ENCODE measurements at regions not wholly inside any gene's neighbourhood (a gene's known extent, or its start where the extent isn't known, plus 50 kb on each side); places are given as distances from the start of the nearest gene placed in this dataset.
"Not testable (repeated sequence)": the region's sequence is repeated elsewhere in the genome, so short reads cannot be mapped to it uniquely, and the experiment has no call there.

DNA sequence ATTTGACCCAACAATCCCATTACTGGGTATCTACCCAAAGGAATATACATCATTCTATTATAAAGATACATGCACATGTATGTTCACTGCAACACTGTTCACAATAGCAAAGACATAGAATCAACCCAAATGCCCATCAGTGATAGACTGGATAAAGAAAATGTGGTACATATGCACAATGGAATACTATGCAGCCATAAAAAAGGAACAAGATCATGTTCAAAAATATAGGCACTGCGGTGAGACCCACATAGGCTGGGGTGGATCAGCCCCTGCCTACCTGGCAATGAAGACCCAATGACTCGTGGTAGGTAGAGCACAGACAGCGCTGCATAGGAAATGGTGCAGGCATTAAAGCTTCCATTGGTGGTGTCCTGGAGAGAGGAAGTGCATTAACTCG is 88.6 kb upstream of the NFIL3 start:
- not testable (repeated sequence) for H3K4me1 Mint-ChIP-seq (ENCODE audit: low read depth); H3K9me3 Mint-ChIP-seq; H3K36me3 Mint-ChIP-seq (ENCODE audit: low read depth); H3K27ac Mint-ChIP-seq; H3K4me3 Mint-ChIP-seq
- peaks cover 22% of the 10 kb centered on the region for H3K27me3 Mint-ChIP-seq

DNA sequence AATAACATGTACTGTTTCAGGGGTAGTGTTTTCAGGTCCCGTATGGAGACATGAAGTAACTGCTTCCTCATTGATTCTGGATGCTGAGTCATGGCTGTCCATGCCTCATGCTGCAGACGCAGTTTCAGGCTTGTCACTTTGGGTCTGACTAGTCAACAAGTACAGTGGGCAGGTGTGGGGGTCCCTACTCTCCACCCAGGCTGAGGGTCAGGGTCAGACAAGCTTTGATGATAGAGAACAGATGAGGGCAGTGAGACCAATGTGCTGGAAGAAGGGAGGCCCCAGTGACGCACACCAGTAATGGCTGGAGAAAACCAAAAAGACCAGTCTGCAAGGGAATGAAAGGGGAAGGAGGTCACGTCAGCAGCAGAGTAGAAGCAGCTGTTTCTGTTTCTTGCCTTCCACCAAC is 80.0 kb upstream of the NFIL3 start:
- Mint-ChIP-seq H3K27me3 (peaks cover 26% of the 10 kb centered on the region), H3K4me3 (no peak overlapping the region), H3K36me3 (ENCODE audit: low read depth) (no peaks in the 10 kb centered on the region), H3K27ac (no peak overlapping the region), H3K9me3 (no peaks in the 10 kb centered on the region), H3K4me1 (ENCODE audit: low read depth) (peaks cover 5% of the 10 kb centered on the region)

DNA sequence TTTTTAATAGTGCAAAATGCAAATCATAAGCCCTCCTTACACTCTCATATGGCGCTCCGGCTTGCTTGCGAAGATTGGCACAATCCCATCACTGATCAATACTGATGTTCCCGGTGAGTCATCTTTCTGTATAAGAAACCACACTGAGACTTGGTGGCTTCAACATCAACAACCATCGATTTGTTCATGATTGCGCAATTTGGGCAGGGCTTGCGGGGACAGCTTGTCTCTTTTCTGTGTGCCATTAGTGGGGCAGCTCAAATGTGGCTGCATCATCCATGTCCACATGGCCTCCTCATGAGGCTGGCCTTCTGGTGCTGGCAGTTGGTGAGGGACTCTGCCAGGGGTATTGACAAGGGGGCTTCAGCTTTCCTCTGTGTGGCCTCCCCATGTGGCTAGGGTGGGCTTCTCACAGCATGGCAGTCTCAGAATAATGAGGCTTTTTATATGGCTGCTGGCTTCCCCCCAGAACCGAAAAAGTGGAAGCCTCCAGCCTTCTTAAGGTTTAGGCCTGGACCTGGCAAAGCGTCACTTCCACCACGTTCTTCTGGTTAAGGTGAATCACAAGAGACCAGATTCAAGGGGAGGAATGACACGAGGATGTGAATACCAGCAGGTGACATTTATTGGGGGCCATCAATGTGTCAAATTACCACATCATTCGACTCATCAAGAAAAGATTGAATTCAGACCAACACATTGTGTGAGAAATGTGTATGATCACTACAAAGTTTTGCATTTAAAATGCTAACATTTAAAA is 79.5 kb upstream of the NFIL3 start:
- no peaks in the 10 kb centered on the region for H3K36me3 Mint-ChIP-seq (ENCODE audit: low read depth)
- peaks cover 26% of the 10 kb centered on the region for H3K27me3 Mint-ChIP-seq
- H3K4me3 Mint-ChIP-seq = no peak overlapping the region
- H3K9me3 Mint-ChIP-seq = no peaks in the 10 kb centered on the region
- H3K27ac Mint-ChIP-seq = no peak overlapping the region
- peaks cover 5% of the 10 kb centered on the region for H3K4me1 Mint-ChIP-seq (ENCODE audit: low read depth)

DNA sequence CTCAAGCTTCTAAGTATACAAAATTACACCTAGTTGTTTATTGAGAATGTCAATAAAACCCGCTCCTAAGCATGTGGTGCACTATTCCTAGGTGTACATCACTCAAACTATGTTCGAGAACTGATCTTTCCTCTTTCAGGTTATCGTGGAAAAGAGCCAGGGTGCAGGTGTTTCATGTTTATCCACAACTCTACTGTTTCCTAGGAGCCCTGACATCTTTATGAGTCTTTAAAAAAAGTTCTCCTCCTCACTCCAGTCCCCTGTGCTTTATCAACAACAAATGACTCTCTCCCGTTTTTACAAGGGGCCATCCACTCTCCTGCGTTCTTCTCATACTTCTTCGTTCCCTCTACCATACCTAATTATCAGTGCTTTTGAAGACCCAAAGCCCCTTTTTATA is 78.8 kb upstream of the NFIL3 start:
- H3K27me3 Mint-ChIP-seq = peaks cover 24% of the 10 kb centered on the region
- no peak overlapping the region for H3K27ac Mint-ChIP-seq
- no peak overlapping the region for H3K4me3 Mint-ChIP-seq
- no peaks in the 10 kb centered on the region for H3K36me3 Mint-ChIP-seq (ENCODE audit: low read depth)
- peaks cover 5% of the 10 kb centered on the region for H3K4me1 Mint-ChIP-seq (ENCODE audit: low read depth)
- H3K9me3 Mint-ChIP-seq = no peaks in the 10 kb centered on the region

DNA sequence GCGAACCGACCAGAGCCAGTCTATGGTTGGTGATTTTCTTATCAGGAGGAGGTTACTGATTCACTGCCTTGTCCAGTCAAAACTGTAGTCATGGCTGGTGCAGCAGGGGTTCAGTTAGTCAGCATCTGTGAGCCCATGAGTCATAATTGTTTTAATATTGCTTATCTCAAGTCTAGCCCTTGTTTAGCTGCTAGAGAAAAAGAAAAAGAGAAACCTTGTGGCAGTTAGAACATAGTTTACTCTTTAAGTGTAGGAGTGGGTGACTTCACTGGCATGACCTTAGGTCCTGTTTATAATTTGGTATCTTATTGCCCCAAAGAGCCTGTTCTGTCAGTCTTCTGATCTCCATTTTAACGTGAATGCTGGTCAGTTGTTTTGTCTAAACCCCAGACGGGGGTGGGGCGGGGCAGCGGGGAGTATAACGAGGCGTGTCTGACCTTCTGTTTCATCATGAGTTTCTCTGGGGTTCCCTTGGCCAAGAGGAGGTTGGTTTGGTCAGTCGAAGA is 76.9 kb upstream of the NFIL3 start:
- no peaks in the 10 kb centered on the region for H3K9me3 Mint-ChIP-seq
- peaks cover 17% of the 10 kb centered on the region for H3K27me3 Mint-ChIP-seq
- no peak overlapping the region for H3K27ac Mint-ChIP-seq
- H3K4me1 Mint-ChIP-seq (ENCODE audit: low read depth) = peaks cover 5% of the 10 kb centered on the region
- H3K36me3 Mint-ChIP-seq (ENCODE audit: low read depth) = no peaks in the 10 kb centered on the region
- H3K4me3 Mint-ChIP-seq = no peak overlapping the region

DNA sequence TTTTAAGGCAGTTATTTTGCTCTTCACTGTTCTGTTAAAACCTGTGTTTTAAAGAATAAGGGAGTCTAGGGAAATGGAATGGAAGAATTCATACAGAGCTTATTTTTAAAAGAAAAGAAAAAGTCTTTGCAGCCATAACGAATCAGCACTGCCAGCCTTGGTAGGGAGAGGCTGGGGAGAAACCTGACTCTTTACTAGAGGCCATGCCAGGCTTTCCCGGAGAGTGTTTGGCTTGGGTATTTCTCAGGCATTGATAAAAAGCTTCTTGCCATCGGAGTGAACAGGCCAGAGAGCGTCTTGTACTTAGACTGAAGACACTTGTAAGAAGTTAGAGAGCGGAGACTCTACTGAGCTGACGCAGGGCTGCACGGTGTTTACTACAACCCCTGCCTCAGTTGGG is 72.7 kb upstream of the NFIL3 start:
- H3K4me3 Mint-ChIP-seq = no peak overlapping the region
- peaks cover 19% of the 10 kb centered on the region for H3K27me3 Mint-ChIP-seq
- peaks cover 5% of the 10 kb centered on the region for H3K9me3 Mint-ChIP-seq
- no peak overlapping the region for H3K27ac Mint-ChIP-seq
- no peaks in the 10 kb centered on the region for H3K36me3 Mint-ChIP-seq (ENCODE audit: low read depth)
- no peaks in the 10 kb centered on the region for H3K4me1 Mint-ChIP-seq (ENCODE audit: low read depth)

DNA sequence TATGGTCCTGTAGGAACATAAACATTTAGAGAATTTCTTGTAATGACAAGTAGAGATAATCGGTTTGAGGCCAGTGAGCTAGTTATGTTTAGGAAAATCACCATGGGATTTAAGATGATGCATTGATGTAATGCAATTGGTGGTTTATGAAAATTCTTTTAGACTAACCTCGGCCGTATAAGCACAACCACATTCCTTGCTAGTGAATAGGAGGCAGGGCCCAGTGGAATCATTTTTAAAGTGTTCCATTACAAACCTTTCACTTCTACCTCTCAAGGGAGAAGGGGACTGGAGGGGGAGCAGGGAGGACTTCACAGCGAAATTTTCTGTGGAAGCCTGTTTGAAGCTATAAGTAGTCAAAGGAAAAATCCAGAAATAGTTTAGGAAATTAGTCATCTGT is 71.8 kb upstream of the NFIL3 start:
- H3K27me3 Mint-ChIP-seq = peaks cover 17% of the 10 kb centered on the region
- H3K36me3 Mint-ChIP-seq (ENCODE audit: low read depth) = no peaks in the 10 kb centered on the region

DNA sequence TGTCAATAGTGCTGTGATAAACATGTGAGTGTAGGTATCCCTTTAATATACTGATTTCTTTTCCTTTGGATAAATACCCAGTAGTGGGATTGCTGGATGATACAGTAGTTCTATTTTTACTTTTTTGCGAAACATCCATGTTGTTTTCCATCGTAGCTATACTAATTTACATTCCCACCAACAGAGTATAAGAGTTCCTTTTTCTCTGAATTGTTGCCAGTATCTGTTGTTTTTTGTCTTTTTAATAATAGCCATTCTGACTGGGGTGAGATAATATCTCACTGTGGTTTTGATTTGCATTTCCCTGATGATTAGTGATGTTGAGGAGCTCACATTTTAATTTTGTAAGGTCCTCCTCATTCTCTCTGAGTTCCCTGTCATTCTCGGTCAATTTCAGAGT is 71.1 kb upstream of the NFIL3 start:
- H3K9me3 Mint-ChIP-seq = peaks cover 5% of the 10 kb centered on the region
- peaks cover 18% of the 10 kb centered on the region for H3K27me3 Mint-ChIP-seq
- no peaks in the 10 kb centered on the region for H3K4me1 Mint-ChIP-seq (ENCODE audit: low read depth)
- H3K4me3 Mint-ChIP-seq = no peak overlapping the region
- no peaks in the 10 kb centered on the region for H3K36me3 Mint-ChIP-seq (ENCODE audit: low read depth)
- H3K27ac Mint-ChIP-seq = no peak overlapping the region

More for the DNA sequence above, 71.8 kb upstream of the NFIL3 start:
- peaks cover 5% of the 10 kb centered on the region for H3K9me3 Mint-ChIP-seq
- H3K4me3 Mint-ChIP-seq = no peak overlapping the region
- no peak overlapping the region for H3K27ac Mint-ChIP-seq
- H3K4me1 Mint-ChIP-seq (ENCODE audit: low read depth) = no peaks in the 10 kb centered on the region

DNA sequence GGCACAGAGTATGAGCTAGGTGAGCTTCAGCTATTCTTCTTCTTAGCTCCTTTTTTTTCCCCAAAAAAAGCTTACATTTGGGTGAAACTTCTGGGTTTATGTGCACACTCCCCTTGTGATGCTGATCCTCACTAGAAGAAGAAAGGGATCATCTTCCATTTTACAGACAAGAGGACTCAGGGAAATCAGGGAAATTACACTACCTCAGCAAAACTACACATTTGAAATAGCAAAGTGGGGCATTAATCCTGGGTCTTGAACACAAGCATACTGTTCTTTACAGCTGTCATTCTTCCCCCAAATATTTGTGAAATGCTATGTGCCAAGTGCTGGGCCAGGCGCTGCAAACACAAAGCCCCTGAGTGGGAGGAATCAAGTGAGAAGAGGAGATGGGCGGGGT is 68.6 kb upstream of the NFIL3 start:
- H3K27me3 Mint-ChIP-seq = peaks cover 28% of the 10 kb centered on the region
- peaks cover 5% of the 10 kb centered on the region for H3K9me3 Mint-ChIP-seq
- H3K4me3 Mint-ChIP-seq = no peak overlapping the region
- H3K4me1 Mint-ChIP-seq (ENCODE audit: low read depth) = no peaks in the 10 kb centered on the region
- H3K36me3 Mint-ChIP-seq (ENCODE audit: low read depth) = no peaks in the 10 kb centered on the region
- no peak overlapping the region for H3K27ac Mint-ChIP-seq

DNA sequence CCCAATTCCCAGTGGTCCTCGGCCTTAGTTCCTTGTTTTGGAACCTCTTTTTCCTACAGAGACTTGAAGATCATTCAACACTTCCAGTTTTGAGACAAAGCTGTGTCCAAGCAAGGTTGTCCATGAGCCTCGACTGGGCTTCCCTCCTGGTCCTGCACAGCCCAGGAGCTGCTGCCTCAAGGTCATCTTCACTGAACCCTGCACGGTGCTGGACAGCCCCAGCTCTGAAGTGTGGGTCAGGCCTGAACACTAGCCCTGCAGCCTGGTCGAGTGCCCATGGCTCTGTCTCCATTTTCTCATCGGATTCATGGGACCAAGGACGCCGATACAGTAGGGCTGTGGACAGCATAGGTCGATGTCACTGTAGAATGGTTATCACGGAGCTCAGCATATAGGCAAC is 68.0 kb upstream of the NFIL3 start:
- H3K9me3 Mint-ChIP-seq = peaks cover 5% of the 10 kb centered on the region
- H3K27ac Mint-ChIP-seq = no peak overlapping the region
- H3K4me1 Mint-ChIP-seq (ENCODE audit: low read depth) = no peaks in the 10 kb centered on the region
- H3K4me3 Mint-ChIP-seq = no peak overlapping the region
- no peaks in the 10 kb centered on the region for H3K36me3 Mint-ChIP-seq (ENCODE audit: low read depth)
- H3K27me3 Mint-ChIP-seq = peaks cover 28% of the 10 kb centered on the region

DNA sequence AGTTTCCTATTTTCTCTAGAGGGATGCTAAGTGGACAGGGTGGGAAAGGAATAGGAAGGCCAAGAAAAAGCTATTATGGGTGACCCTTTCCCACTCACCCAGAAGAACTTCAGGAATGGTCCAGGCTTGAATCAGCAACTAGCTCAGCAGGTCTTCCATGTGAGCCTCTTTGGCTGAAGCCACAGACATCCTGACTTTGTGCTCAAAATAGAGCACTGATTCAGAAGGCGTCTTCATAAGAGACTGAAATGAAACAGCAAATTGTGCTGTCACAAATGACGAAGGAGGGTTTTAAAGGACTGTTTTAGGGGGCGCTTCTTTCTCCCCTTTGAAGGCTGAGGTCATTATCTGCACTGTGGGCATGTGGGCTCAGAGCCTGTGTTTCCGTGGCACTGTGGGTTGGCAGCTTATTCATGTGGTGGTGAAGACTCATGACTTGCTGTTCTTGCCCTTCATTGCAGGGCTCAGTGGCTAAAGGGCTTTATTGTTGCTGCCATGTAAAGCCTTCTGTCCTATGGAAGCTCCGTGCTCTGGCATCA is 65.8 kb upstream of the NFIL3 start:
- Mint-ChIP-seq H3K9me3 (peaks cover 2% of the 10 kb centered on the region), H3K36me3 (ENCODE audit: low read depth) (no peaks in the 10 kb centered on the region), H3K27ac (no peak overlapping the region), H3K27me3 (peaks cover 27% of the 10 kb centered on the region), H3K4me3 (no peak overlapping the region), H3K4me1 (ENCODE audit: low read depth) (no peaks in the 10 kb centered on the region)

DNA sequence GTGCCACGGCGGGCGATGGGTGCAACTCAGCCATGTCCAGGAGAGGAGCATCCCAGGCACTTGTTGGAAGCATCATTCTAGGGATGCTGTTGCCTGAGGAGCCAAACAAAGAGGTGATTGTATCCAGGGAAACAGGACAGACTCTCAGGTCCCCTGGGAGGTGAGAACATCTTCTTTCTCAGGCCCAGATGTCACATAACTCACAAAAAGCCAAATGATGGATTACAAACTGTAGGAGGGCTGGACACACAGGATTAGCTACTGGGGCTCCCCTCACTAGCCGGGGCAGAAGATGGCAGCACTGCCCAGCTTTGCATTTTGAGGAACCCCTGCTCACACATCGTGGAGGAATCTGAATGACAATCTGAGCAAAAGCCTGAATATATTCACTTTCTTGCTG is 64.7 kb upstream of the NFIL3 start:
- no peak overlapping the region for H3K4me3 Mint-ChIP-seq
- no peaks in the 10 kb centered on the region for H3K4me1 Mint-ChIP-seq (ENCODE audit: low read depth)
- no peaks in the 10 kb centered on the region for H3K9me3 Mint-ChIP-seq
- H3K36me3 Mint-ChIP-seq (ENCODE audit: low read depth) = no peaks in the 10 kb centered on the region
- peaks cover 31% of the 10 kb centered on the region for H3K27me3 Mint-ChIP-seq
- no peak overlapping the region for H3K27ac Mint-ChIP-seq

DNA sequence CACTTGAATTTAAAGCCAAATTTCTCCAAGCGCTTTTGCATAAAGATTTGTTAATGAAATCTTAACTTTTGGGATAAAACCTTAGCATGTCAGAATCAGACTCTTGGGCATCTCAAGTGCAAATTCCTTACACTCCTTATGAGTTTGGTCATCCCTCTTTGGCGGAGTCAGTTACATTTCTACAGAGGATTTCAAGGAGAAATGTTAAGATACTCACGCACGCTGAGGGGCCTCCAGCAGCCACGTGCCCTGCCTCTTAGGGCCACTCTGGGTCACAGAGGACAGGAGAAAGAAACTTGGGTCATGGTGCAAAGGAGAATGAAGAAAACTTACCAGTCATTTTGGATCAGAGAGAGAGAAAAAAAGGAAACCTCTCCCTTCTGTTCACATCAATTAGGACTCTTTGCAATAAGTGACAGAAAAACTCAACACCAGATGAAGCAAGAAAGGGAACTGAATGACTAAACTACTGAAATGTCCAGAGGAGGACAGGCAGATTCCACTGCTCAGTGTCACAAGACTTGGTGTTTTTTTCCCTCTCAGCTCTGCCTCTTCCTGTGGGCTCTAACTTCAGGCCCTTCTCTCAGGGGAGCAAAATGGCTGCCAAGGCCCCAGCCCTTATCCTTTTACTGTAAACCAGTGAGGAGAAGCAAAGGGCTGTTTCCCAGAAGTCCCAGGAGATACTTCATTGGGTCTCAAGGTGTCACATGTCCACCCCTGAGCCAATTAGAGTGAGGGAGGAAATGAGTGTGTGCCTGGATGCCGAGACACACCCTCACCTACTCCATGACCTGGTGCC is 63.3 kb upstream of the NFIL3 start:
- H3K9me3 Mint-ChIP-seq = no peaks in the 10 kb centered on the region
- H3K4me3 Mint-ChIP-seq = no peak overlapping the region
- no peaks in the 10 kb centered on the region for H3K4me1 Mint-ChIP-seq (ENCODE audit: low read depth)
- H3K27ac Mint-ChIP-seq = no peak overlapping the region
- no peaks in the 10 kb centered on the region for H3K36me3 Mint-ChIP-seq (ENCODE audit: low read depth)
- peaks cover 28% of the 10 kb centered on the region for H3K27me3 Mint-ChIP-seq

DNA sequence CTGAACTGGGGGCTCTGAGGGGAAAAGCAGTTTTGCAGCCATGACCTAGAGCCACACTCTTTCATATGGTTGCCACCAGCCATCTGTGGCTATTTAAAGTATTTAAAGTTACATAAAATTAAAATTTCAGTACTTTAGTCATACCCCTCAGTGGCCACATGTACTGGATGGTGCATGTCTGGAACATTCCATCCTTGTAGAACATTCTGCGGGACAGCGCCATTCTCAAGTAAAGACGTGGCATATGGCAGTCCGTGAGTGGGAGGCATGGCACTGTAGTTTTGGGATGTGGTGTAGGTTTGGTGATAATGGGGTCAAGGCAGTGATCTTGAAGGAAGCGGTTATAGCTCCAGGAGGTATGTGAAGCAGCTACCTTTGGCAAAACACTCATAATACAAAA is 61.4 kb upstream of the NFIL3 start:
- Mint-ChIP-seq H3K27ac (no peak overlapping the region), H3K36me3 (ENCODE audit: low read depth) (no peaks in the 10 kb centered on the region), H3K9me3 (no peaks in the 10 kb centered on the region), H3K27me3 (peaks cover 28% of the 10 kb centered on the region), H3K4me3 (no peak overlapping the region), H3K4me1 (ENCODE audit: low read depth) (no peaks in the 10 kb centered on the region)

DNA sequence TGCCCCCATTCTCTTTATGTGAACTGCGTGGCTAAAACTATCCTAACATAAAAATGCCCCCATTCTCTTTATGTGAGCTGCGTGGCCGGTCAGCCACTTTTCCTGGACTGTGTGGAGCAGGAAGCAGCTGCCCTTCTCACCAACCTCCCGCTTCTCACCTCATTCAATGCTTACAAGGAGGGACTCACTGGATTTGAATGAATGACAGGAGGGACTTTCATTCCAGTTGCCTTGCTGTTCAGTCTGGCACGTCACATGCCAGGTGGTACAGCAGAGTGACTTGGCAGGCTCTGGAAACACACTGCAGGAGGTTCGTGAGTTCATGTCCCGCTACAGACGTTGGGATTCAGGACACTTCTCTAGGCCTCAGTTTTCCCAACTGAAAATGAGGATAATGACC is 60.2 kb upstream of the NFIL3 start:
- Mint-ChIP-seq H3K36me3 (ENCODE audit: low read depth) (no peaks in the 10 kb centered on the region), H3K4me1 (ENCODE audit: low read depth) (no peaks in the 10 kb centered on the region), H3K9me3 (no peaks in the 10 kb centered on the region), H3K4me3 (no peak overlapping the region), H3K27ac (no peak overlapping the region), H3K27me3 (peaks cover 24% of the 10 kb centered on the region)
